ENCODE measurements at regions not wholly inside any gene's neighbourhood (a gene's known extent, or its start where the extent isn't known, plus 50 kb on each side); places are given as distances from the start of the nearest gene placed in this dataset.
A peak's percentile ranks its signal among the peaks of the same experiment; 100 is the strongest.

- TF ChIP-seq CTCF (IDR thresholded peaks at IDR 0.05), result peak in 6 of 7 experiments; percentile 38 to 69 (median 56)
- TF ChIP-seq POLR2A (IDR thresholded peaks at IDR 0.05), result no peak
Measured at GRCh38 chr2:56749152-56749752, 565.5 kb downstream of the CCDC85A start.
